GM19239 (cell line): ENCODE measurements at regions not wholly inside any gene's neighbourhood (a gene's known extent, or its start where the extent isn't known, plus 50 kb on each side); places are given as distances from the start of the nearest gene placed in this dataset.
"Not testable (repeated sequence)": the region's sequence is repeated elsewhere in the genome, so short reads cannot be mapped to it uniquely, and the experiment has no call there.

Experiments used
- DNase-seq: peaks from one replicate; pipeline ENCODE4 v3.0.0; 2011; ENCODE audit warnings: low spot score; ENCODE audit not compliant: insufficient read length
- FAIRE-seq: peaks from 2 replicates; lab custom pipeline; 2011; peaks lifted over from hg19 to GRCh38; lab: Jason Lieb, UNC

DNA sequence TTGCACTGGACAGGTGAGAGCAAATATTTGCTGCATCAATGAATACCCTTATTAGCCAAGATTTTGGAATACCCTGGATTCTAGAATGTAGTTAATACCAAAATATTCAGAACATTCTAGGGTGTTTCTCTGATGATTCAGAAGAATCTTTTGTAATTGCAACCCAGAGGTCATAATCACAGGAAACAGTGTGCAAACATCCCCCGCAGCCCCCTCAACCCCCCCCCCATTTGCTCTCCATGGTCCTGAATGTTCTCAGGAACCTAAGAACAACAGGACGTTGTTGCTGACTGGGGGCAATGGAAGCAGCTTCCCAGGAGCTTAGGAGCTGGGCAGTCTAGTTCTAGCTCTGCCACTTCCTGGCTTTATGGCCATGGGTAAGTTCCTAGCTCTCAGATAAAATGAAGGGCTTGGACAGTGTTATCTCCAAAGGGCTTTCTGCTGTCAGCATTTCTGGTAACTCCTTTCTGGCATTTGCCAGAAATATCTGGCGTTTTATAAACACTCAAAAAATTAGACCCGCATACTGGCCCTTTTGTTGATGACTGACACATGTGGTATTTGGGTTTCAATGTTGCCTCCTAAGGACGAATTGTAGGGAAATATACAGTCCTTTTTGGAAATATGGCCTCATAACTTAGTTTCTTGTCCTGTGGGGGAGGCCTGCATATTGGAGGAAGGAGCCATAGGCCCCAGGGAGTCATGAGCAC lies 178.6 kb downstream of the RRAGC start:
- DNase-seq, result no peak
- FAIRE-seq, result no peak

GRCh38 chr1:38677756-38678155 lies 181.8 kb downstream of the RRAGC start:
- FAIRE-seq, result no peak
- DNase-seq, result no peak

DNA sequence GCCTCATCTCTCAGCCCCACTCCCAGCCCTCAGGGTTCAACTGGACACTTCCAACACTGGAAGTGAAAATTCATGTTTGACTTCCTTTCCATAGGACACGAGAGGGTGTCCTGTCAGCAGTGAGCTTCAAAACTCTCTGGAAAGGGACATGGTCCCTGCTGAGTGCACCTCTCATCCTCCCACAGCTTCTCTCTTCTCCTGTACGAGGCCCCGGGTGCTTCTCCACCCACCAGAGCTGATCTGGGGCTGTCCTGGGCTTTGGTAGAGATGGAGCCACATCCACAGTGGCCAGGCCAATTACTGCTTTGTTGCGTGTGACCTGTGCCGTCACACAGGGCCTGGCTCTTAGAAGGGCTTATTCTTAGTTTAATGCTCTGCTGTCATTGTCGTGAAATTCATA lies 182.3 kb downstream of the RRAGC start:
- DNase-seq (no peak), FAIRE-seq (no peak)

- FAIRE-seq, result no peak
- no peak for DNase-seq
These were observed 186.9 kb downstream of the RRAGC start for GRCh38 chr1:38672692-38673091.

DNA sequence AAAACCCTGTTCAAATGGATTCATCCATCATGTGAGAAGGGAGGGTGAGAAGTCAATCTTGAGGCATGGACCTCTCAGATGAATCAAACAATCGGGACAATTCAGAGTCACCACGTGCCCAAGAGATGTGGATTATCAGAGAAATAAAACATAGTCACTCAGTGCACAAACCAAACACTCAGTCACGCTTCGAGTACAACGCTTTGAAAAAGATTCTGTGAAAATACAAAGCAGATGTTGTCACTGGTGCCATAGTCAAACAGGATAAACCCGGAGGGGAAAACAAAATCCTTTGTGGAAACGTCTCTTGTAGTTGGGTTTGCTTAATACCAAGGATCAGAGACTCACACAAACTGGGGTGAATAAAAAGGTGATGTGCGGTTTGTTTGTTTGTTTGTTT lies 188.4 kb downstream of the RRAGC start:
- no peak for FAIRE-seq
- no peak for DNase-seq

GRCh38 chr1:38670544-38671122 lies 188.9 kb downstream of the RRAGC start:
- DNase-seq, result no peak
- FAIRE-seq, result no peak

DNA sequence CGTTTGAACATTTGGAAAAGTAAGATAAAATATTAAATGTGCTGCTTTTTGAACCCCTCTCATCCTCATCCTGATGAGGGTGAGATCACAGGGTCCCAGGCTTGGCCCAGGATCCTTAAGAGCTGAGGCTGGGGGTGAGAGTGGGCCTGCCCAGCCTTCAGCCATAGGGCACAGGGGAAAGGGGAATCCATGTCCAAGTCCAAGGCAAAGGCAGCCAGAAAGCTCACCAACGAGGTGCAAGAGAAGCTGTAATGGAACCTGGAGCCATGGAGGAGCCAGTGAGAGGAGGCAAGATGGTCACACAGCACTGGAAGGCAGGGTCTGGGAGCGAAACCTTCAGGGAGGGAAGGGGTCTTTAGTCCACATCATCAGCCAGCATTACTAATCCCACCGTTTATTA lies 191.9 kb downstream of the RRAGC start:
- DNase-seq, result no peak
- no peak for FAIRE-seq

DNA sequence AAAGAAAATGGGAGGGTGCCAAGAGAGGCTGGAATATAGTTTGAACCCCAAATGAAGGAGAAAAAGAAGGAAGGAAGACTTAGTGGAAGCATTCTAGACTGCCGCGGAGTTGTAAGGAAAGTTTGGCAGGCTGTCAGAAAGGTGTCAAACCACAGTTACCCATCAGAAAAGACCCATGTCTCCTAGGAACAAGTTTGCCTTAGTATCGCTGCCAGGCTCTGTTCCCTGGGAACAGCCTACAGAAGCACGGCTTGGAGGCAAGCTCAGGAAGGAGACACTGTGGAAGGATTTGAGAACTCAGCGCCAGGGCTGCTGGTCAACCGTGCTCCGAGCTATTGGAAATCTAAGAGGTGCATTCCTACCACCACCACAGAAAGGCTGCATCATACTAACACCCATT lies 197.4 kb downstream of the RRAGC start:
- DNase-seq (no peak), FAIRE-seq (no peak)

DNA sequence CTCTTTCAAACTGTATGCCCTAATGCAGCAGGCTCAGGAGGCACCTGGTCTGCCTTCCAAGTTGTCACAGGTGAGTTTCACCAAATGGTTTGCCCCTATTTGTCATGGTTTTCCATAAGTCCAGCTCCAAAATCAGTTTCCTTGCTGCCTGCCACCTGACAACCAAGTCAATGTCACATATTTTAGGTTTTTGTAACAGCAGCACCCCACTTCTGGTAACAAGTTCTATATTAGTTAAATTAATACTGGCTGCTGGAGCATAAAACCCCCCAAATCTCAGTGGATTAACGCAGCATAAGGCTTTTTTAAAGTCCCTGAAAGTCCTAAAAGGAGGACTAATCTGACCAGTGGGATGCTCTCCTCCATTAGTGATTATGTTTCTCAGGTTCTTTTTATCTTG lies 200.7 kb downstream of the RRAGC start:
- FAIRE-seq (no peak), DNase-seq (no peak)

- DNase-seq (no peak), FAIRE-seq (no peak)
These were observed 201.7 kb downstream of the RRAGC start for GRCh38 chr1:38657873-38658272.

DNA sequence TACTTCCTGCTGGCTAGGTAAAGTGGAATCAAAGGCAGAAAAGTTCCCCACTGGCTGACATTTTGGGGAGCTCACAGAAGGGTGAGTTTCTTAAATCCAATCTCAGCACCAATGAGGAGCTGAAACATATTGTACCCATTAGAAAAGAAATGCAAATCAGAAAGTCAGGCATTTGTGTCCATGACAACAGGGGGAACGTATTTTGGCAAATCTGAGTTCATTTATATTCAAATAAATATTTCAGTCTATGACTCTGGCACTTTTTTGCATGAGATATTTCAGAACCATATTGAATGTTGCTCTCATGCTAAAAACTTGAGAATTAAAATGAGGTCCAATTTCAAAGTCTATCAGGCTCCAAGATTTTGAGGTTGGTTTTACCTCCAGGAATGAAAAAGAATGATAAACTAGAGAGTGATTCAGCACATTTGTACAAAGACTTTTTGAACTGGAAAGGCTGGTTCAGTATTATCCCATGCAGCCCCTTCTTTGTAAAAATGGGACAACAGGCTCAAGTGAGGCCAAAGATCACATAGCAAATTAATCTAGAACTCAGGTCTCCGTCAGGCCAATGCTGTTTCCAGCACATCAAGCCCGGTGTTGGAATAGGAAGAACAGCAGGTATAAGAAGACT lies 202.2 kb downstream of the RRAGC start:
- no peak for DNase-seq
- FAIRE-seq, result no peak

DNA sequence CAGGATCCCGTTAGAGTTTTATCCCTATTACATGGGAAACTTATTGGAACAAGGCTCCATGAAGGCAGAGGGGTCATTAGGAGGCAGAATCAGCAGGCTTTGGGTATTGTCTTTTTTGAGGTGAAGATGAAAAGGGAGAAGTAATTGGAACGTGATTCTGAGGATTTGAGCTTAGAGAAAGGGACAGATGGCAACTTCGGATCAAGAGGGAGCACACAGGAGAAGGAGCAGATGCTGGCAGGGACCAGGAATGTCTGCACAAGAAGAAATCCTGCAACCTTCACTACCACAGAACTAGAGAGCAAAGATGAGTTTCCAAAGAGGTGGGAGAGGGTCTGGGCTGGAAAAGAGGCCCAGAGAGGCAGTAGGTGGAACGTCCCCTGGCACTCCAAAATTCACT lies 202.8 kb downstream of the RRAGC start:
- DNase-seq, result no peak
- FAIRE-seq, result no peak

GRCh38 chr1:38652217-38652616 lies 207.4 kb downstream of the RRAGC start:
- no peak for DNase-seq

DNA sequence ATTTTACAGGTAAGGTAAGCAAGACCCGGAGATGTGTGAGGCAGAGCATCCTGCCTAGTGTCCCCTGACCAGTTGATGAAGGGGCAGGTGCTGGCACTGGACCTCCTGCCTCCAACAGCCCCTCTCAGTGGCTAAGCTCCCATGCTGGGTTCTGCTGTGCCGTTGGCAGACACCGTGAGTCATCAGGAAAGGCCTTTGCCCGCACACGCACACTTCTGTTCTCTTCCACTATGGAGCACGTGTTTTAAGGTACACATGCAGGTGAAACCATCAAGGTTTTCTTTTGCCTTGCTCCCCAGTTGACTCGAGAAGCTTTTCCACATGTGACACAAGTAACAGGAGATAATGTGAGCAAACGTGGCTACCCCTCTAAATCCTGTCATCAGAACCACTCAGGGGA lies 207.9 kb downstream of the RRAGC start:
- DNase-seq (no peak), FAIRE-seq (no peak)

More at GRCh38 chr1:38652217-38652616, 207.4 kb downstream of the RRAGC start:
- no peak for FAIRE-seq

DNA sequence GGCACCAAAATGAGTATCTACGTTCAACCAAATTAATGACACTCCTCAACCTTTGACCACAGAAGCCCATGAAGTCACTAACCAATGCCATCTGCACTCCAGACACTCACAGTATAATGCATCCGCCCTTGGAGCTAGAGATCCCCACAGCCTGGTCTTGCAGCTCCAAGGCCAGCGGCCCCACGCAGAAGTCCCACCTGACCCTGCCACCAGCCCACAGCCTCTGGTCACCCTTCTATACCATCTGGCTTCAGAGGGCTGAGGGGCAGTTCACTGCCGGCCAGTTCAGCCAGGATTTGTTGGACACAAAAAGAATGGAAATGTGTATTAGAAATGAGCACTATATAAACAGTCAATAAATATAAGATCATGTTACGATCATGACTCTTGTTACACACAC lies 211.2 kb downstream of the RRAGC start:
- DNase-seq (no peak), FAIRE-seq (no peak)

- DNase-seq, FAIRE-seq: not testable (repeated sequence)
These were observed 212.2 kb downstream of the RRAGC start for GRCh38 chr1:38647341-38647740.

- no peak for FAIRE-seq
- DNase-seq, result no peak
These were observed 215.5 kb downstream of the RRAGC start for GRCh38 chr1:38644092-38644491.

DNA sequence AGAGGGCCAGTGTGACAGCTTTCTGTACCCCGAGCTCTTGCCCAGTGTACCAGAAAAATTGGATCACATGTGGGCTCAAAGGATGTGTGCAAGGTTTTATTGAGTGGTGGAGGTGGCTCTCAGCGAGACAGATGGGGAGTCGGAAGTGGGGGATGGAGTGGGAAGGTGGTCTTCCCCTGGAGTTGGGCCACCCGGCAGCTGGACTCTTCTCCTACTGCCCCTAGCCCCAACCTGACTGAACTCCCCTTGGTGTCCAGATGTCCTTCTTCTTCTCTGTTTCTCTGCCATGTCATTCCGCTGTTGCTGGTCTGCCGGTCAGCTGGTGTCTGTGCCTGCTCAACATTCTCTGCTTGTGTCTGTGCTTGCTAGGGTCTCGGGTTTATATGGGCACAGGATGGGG lies 217.9 kb downstream of the RRAGC start:
- no peak for DNase-seq
- FAIRE-seq, result no peak

GRCh38 chr1:38640371-38640770 lies 219.2 kb downstream of the RRAGC start:
- DNase-seq, result no peak
- FAIRE-seq, result no peak

GRCh38 chr1:38628241-38628640 lies 231.3 kb downstream of the RRAGC start:
- FAIRE-seq (no peak), DNase-seq (no peak)

DNA sequence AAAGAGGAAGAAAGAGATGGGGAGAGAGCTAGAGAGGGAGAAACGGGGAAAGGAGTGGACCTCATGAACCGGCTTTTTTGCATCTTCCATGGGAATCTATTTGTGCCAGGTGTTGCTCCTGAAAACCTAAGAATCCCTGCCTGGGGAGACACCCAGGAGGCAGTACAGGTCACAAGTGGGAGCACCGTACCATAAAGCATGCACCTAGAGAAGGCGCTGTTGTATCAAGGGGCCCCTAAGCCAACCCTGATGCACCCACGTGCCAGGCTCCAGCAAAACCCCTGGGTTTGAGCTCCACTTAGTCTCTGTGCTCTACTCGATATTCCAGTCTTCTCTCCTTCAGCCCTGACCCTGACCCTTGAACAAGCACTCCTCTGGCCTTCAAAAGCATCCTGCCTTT lies 233.6 kb downstream of the RRAGC start:
- DNase-seq (no peak), FAIRE-seq (no peak)
